ENCODE measurements at regions not wholly inside any gene's neighbourhood (a gene's known extent, or its start where the extent isn't known, plus 50 kb on each side); places are given as distances from the start of the nearest gene placed in this dataset.

- H3K9ac ChIP-seq (ENCODE audit: insufficient read depth, low read length, poor library complexity, severe bottlenecking): no peak overlapping the region
- no peak for TF ChIP-seq CTCF (IDR thresholded peaks at IDR 0.05)
- Mint-ChIP-seq H3K4me1 (no peaks in the 10 kb centered on the region), H3K27me3 (ENCODE audit: low read depth in 3 of 3) (peaks cover 0 to 11% (median 3%) of the 10 kb centered on the region in 3 donors), H3K4me3 (no peak overlapping the region), H3K27ac (no peak overlapping the region), H3K36me3 (no peaks in the 10 kb centered on the region), H3K9me3 (peaks cover 0 to 8% (median 0%) of the 10 kb centered on the region in 7 donors)
- H3K9me3 ChIP-seq (replicated peaks in 1 of 2; ENCODE audit: control insufficient read depth in 1 of 2, insufficient read depth in 1 of 2, low read length in 2 of 2): no peaks in the 10 kb centered on the region
- no peaks in the 10 kb centered on the region for H4K20me1 ChIP-seq (ENCODE audit: insufficient read depth, low read length)
- no peaks in the 10 kb centered on the region for H3K27me3 ChIP-seq (ENCODE audit: control insufficient read depth in 2 of 2, insufficient read depth in 2 of 2, low read length in 2 of 2)
- 30% methylated on average over 1 of the region's 3 CpGs for WGBS (ENCODE audit: insufficient coverage)
- intact Hi-C loops (cut with micrococcal nuclease): no loop called here
- H3K4me2 ChIP-seq (replicated peaks; ENCODE audit: extremely low read depth, low read length, poor library complexity, severe bottlenecking): no peak overlapping the region
- no peak overlapping the region for H3K27ac ChIP-seq (ENCODE audit: low read depth in 1 of 2, low read length in 2 of 2)
- H3K4me1 ChIP-seq (ENCODE audit: control insufficient read depth in 1 of 2, insufficient read depth in 2 of 2, low read length in 2 of 2): no peaks in the 10 kb centered on the region
- H3K4me3 ChIP-seq (replicated peaks in 1 of 3; ENCODE audit: low read depth in 2 of 3, low read length in 3 of 3): no peak overlapping the region
- no peak for DNase-seq
- H2AFZ ChIP-seq (ENCODE audit: insufficient read depth, low read depth, low read length, poor library complexity, severe bottlenecking): no peak overlapping the region
- H3K36me3 ChIP-seq (replicated peaks in 1 of 2; ENCODE audit: control insufficient read depth in 1 of 2, insufficient read depth in 2 of 2, low read length in 2 of 2): no peaks in the 10 kb centered on the region
- H3K79me2 ChIP-seq (ENCODE audit: insufficient read depth, low read length): no peaks in the 10 kb centered on the region
These were observed 593.4 kb downstream of the BUD13 start for GRCh38 chr11:116179401-116179800.

GRCh38 chr11:116177521-116178210, 595.1 kb downstream of the BUD13 start:
- no peaks in the 10 kb centered on the region for H3K79me2 ChIP-seq (ENCODE audit: insufficient read depth, low read length)
- no peaks in the 10 kb centered on the region for H3K9me3 ChIP-seq (replicated peaks in 1 of 2; ENCODE audit: control insufficient read depth in 1 of 2, insufficient read depth in 1 of 2, low read length in 2 of 2)
- H3K4me1 Mint-ChIP-seq: no peaks in the 10 kb centered on the region
- no peaks in the 10 kb centered on the region for H3K4me1 ChIP-seq (ENCODE audit: control insufficient read depth in 1 of 2, insufficient read depth in 2 of 2, low read length in 2 of 2)
- no peak overlapping the region for H3K4me3 ChIP-seq (replicated peaks in 1 of 3; ENCODE audit: low read depth in 2 of 3, low read length in 3 of 3)
- no peak overlapping the region for H3K4me2 ChIP-seq (replicated peaks; ENCODE audit: extremely low read depth, low read length, poor library complexity, severe bottlenecking)
- no peaks in the 10 kb centered on the region for H3K36me3 Mint-ChIP-seq
- no peak overlapping the region for H2AFZ ChIP-seq (ENCODE audit: insufficient read depth, low read depth, low read length, poor library complexity, severe bottlenecking)
- H3K36me3 ChIP-seq (replicated peaks in 1 of 2; ENCODE audit: control insufficient read depth in 1 of 2, insufficient read depth in 2 of 2, low read length in 2 of 2): no peaks in the 10 kb centered on the region
- H3K4me3 Mint-ChIP-seq: no peak overlapping the region
- no peak for TF ChIP-seq CTCF (IDR thresholded peaks at IDR 0.05)
- H3K9ac ChIP-seq (ENCODE audit: insufficient read depth, low read length, poor library complexity, severe bottlenecking): no peak overlapping the region
- H3K9me3 Mint-ChIP-seq: peaks cover 0 to 8% (median 0%) of the 10 kb centered on the region in 7 donors
- H4K20me1 ChIP-seq (ENCODE audit: insufficient read depth, low read length): no peaks in the 10 kb centered on the region
- no peak for DNase-seq
- H3K27me3 Mint-ChIP-seq (ENCODE audit: low read depth in 3 of 3): peaks cover 6 to 18% (median 12%) of the 10 kb centered on the region in 3 donors
- no peaks in the 10 kb centered on the region for H3K27me3 ChIP-seq (ENCODE audit: control insufficient read depth in 2 of 2, insufficient read depth in 2 of 2, low read length in 2 of 2)
- WGBS (ENCODE audit: insufficient coverage): 90% methylated on average over 2 of the region's 4 CpGs
- no peak overlapping the region for H3K27ac Mint-ChIP-seq
- no peak overlapping the region for H3K27ac ChIP-seq (ENCODE audit: low read depth in 1 of 2, low read length in 2 of 2)
- intact Hi-C loops (cut with micrococcal nuclease): no loop called here

Measured in CD14-positive monocyte (primary cell).